Choroid plexus epithelial cell (primary cell): ENCODE measurements at regions not wholly inside any gene's neighbourhood (a gene's known extent, or its start where the extent isn't known, plus 50 kb on each side); places are given as distances from the start of the nearest gene placed in this dataset.

Source experiments
- DNase-seq: peaks from one replicate; pipeline ENCODE4 v3.0.0-alpha.2; 2010; ENCODE audit warnings: low read depth
- H3K4me3 ChIP-seq: 2 replicates; pipeline ENCODE4 v1.5.1; 2011; ENCODE audit warnings: low read depth, mild to moderate bottlenecking, control low read depth, low read length, moderate library complexity
- CTCF ChIP-seq: conservative IDR thresholded peaks from 2 replicates; pipeline ENCODE4 v1.5.1; 2011; ENCODE audit warnings: low read depth, mild to moderate bottlenecking, control low read depth, inconsistent platforms, low read length, moderate library complexity

- no peak for TF ChIP-seq CTCF
- no peak overlapping the region for H3K4me3 ChIP-seq
- DNase-seq: no peak
These were observed 104.4 kb upstream of the ADARB2 start for GRCh38 chr10:1841759-1842158.

GRCh38 chr10:1829712-1830111 lies 92.4 kb upstream of the ADARB2 start:
- no peak overlapping the region for H3K4me3 ChIP-seq
- DNase-seq: no peak
- no peak for TF ChIP-seq CTCF

GRCh38 chr10:1824928-1825327 lies 87.6 kb upstream of the ADARB2 start:
- no peak overlapping the region for H3K4me3 ChIP-seq
- TF ChIP-seq CTCF: no peak
- no peak for DNase-seq

GRCh38 chr10:1814556-1814955 lies 77.2 kb upstream of the ADARB2 start:
- no peak overlapping the region for H3K4me3 ChIP-seq
- DNase-seq: no peak
- no peak for TF ChIP-seq CTCF

GRCh38 chr10:1809139-1809741 lies 71.9 kb upstream of the ADARB2 start:
- no peak for DNase-seq
- no peak for TF ChIP-seq CTCF
- H3K4me3 ChIP-seq: no peak overlapping the region

GRCh38 chr10:1807924-1808323 lies 70.6 kb upstream of the ADARB2 start:
- H3K4me3 ChIP-seq: no peak overlapping the region
- no peak for DNase-seq
- TF ChIP-seq CTCF: no peak

GRCh38 chr10:1807196-1807595 lies 69.9 kb upstream of the ADARB2 start:
- no peak overlapping the region for H3K4me3 ChIP-seq
- no peak for TF ChIP-seq CTCF
- DNase-seq: no peak
